Adrenal gland (tissue), 5 donors: ENCODE measurements at regions not wholly inside any gene's neighbourhood (a gene's known extent, or its start where the extent isn't known, plus 50 kb on each side); places are given as distances from the start of the nearest gene placed in this dataset.
"Not testable (repeated sequence)": the region's sequence is repeated elsewhere in the genome, so short reads cannot be mapped to it uniquely, and the experiment has no call there.

Experiments
- CTCF ChIP-seq, 6 experiments: fragments of 450-650 bp in 4 of 6; fragments of 200-600 bp in 2 of 6; sonication (generic) in 1 of 6; IDR thresholded peaks; 1 replicate in 5 of 6; 2 replicates in 1 of 6; pipeline versions ENCODE4 v1.5.1 to v1.8.0; 2016 to 2021; ENCODE audit warnings: antibody characterized with exemption in 6 of 6, mild to moderate bottlenecking in 2 of 6, moderate library complexity in 1 of 6
- POLR2A ChIP-seq, 2 donors: fragments of 450-650 bp; IDR thresholded peaks; one replicate each; pipeline ENCODE4 v1.6.1; 2017; ENCODE audit warnings: antibody characterized with exemption in 2 of 2, mild to moderate bottlenecking in 2 of 2, moderate library complexity in 1 of 2
- donor health status: DM: no; HTN: no; CAD: no.

GRCh38 chr15:20972762-20973161 lies 106.6 kb upstream of the POTEB2 start:
- not testable (repeated sequence) for TF ChIP-seq POLR2A, CTCF (IDR thresholded peaks at IDR 0.05)
